A673 (cell line): ENCODE measurements at regions not wholly inside any gene's neighbourhood (a gene's known extent, or its start where the extent isn't known, plus 50 kb on each side); places are given as distances from the start of the nearest gene placed in this dataset.

ENCODE experiments used
- EZH2 ChIP-seq: fragments of 200-600 bp; sonication (generic); IDR thresholded peaks from 2 replicates; pipeline ENCODE4 v1.6.1; 2017; ENCODE audit warnings: borderline replicate concordance, low read depth, mild to moderate bottlenecking, mixed read lengths, antibody characterized with exemption, low read length; ENCODE audit not compliant: poor library complexity, severe bottlenecking
- TF ChIP-seq, protein P1 (sequence below): fragments of 300-800, 200-600 bp; sonication (generic); conservative IDR thresholded peaks from 2 replicates; pipeline ENCODE4 v1.5.1; 2017; ENCODE audit warnings: low read depth, mild to moderate bottlenecking, antibody characterized with exemption, low read length, moderate library complexity, mixed read lengths

DNA sequence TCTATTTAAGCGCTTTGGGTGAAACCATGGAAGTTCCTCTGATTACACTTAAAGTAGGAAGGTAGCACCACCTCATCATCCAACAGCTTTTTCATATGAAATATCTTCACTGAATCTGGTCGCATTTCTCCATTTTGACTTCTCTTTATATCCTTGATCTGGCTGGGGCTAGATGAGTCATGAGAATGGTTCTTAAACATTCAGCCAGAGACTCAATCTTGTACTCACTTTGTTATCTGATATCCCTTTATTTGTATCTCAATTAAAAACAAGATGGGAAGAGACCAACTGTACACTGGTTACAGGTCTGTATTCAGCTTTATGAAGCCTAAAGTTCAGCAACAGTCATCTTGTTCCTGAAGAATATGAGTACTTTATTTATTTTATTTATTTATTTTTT is 84.9 kb downstream of the CBLL2 start:
- TF ChIP-seq, protein P1, sequence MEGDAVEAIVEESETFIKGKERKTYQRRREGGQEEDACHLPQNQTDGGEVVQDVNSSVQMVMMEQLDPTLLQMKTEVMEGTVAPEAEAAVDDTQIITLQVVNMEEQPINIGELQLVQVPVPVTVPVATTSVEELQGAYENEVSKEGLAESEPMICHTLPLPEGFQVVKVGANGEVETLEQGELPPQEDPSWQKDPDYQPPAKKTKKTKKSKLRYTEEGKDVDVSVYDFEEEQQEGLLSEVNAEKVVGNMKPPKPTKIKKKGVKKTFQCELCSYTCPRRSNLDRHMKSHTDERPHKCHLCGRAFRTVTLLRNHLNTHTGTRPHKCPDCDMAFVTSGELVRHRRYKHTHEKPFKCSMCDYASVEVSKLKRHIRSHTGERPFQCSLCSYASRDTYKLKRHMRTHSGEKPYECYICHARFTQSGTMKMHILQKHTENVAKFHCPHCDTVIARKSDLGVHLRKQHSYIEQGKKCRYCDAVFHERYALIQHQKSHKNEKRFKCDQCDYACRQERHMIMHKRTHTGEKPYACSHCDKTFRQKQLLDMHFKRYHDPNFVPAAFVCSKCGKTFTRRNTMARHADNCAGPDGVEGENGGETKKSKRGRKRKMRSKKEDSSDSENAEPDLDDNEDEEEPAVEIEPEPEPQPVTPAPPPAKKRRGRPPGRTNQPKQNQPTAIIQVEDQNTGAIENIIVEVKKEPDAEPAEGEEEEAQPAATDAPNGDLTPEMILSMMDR, result no peak
- TF ChIP-seq EZH2, result no peak
